HG02623 (cell line): ENCODE measurements at regions not wholly inside any gene's neighbourhood (a gene's known extent, or its start where the extent isn't known, plus 50 kb on each side); places are given as distances from the start of the nearest gene placed in this dataset.

Experiments
- ATAC-seq: cut with Tn5 transposase; IDR thresholded peaks from one replicate; pipeline ENCODE4 v1.9.1; 2021; ENCODE audit warnings: moderate library complexity; ENCODE audit not compliant: unreplicated experiment

DNA sequence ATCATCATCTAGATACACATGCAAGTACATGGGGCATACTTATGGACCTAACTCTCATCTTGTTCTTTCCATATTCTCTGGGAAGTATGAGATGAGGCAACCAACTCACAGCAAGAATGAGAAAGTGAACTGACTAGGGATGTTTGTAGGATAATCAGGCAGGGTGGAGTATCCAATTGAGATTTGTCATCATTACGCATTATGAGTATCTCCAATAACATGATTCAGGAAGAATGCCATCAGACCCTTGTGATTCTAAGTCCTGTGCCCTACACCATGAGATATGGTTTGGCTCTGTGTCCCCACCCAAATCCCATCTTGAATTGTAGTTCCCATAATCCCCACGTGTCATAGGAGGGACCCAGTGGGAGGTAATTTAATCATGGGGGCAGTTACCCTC, 154.0 kb downstream of the SLC30A10 start:
- no peak for ATAC-seq

- ATAC-seq: peak; percentile 99
These were observed 154.6 kb downstream of the SLC30A10 start for GRCh38 chr1:219773775-219774174.

DNA sequence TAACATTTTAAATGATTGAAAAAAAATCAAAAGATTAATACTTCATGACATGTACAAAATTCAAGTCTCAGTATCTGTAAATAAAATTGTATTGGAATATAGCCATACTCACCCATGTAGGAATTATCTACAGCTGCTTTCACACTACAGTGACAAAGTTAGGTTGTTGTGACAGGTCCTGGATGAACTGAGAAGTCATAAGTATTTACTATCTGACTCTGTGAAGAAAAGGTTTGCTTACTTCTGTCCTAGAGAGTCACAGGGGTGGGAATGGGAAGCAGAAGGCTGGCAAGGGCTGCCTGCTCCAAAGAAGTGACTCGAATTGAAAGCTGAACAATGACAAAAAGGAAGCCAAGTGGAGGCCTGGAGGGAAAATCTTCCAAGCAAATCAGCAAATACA, 155.2 kb downstream of the SLC30A10 start:
- ATAC-seq: no peak

- no peak for ATAC-seq
These were observed 155.9 kb downstream of the SLC30A10 start for GRCh38 chr1:219772265-219773036.

DNA sequence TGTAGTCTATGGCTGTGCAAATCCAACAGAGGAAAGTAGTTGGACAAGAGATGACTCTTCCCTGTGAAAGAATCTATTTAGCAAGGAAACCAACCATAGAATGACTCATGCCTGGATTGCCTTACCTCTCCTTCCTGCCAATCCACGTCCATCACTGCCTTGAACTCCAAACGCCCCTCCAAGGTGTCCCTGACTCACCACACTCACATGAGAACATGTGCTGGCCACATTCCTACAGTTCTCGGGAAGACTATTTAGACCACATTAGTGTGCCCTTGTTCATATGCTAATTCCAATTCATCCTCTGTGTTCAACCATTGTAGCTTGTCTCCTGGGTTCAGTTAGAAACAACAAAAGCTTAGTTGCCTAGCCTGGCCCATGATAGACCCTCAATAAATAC, 157.3 kb downstream of the SLC30A10 start:
- ATAC-seq: no peak

DNA sequence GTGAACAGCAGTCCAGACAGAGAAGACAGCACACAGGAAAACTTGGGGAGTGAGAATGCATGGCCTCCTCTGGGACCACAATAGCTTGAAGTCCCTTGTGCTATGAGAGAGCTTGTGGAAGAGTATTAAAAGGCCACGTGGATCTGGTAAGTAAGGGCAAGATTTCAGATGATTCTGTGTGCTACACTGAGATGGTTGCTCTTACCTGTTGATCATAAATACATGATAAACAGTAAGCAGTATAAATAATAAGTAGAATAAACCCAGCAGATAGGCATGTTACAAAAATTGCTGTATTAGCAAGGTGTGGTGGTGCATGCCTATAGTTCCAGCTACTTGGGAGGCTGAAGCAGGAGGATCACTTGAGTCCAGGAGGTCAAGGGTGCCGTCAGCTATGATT, 150.4 kb upstream of the ZC3H11B start:
- ATAC-seq: no peak

- ATAC-seq: no peak
These were observed 148.4 kb upstream of the ZC3H11B start for GRCh38 chr1:219761208-219761860.

DNA sequence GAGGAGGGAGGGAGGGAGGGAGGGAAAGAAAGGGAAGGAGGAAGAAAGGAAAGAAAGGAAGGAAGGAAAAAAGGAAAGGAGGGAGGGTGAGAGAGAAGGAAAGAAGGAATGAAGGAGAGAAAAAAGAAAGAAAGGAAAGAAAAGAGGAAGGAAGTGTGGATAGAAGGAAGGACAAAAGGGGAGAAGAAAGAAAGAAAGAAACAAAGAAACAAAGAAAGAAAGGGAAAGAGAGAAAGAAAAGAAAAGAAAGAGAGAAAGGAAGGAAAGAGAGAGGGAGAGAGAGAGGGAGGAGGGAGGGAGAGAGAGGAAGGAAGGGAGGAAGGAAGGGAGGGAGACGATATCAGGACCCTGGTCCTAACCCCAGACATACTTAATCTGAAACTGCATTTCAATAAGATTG, 146.2 kb upstream of the ZC3H11B start:
- no peak for ATAC-seq

DNA sequence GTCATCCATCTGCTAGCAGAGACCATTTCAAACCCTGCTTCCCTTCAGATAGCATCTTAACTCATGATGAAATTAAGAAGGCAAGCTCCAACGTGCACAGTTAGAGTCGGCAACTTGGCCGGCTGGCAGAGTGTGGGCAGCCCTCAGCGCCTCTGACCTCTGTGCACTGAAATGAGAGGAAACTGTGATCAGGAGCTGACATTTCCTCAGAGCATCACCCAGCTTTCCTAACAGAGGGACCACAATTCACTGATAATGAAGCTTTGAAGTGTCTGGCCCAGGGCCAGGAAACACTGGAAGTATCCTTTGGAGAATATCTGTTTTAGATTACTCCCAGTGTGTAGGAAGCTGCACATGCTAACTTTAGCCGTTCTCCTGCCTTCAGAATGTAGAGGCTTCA, 145.0 kb upstream of the ZC3H11B start:
- no peak for ATAC-seq

GRCh38 chr1:219755234-219755633, 142.3 kb upstream of the ZC3H11B start:
- no peak for ATAC-seq

GRCh38 chr1:219754767-219755166, 141.9 kb upstream of the ZC3H11B start:
- ATAC-seq: no peak

- no peak for ATAC-seq
These were observed 141.0 kb upstream of the ZC3H11B start for GRCh38 chr1:219753914-219754313.

- no peak for ATAC-seq
These were observed 139.7 kb upstream of the ZC3H11B start for GRCh38 chr1:219752645-219753044.

GRCh38 chr1:219751870-219752507, 139.1 kb upstream of the ZC3H11B start:
- no peak for ATAC-seq

DNA sequence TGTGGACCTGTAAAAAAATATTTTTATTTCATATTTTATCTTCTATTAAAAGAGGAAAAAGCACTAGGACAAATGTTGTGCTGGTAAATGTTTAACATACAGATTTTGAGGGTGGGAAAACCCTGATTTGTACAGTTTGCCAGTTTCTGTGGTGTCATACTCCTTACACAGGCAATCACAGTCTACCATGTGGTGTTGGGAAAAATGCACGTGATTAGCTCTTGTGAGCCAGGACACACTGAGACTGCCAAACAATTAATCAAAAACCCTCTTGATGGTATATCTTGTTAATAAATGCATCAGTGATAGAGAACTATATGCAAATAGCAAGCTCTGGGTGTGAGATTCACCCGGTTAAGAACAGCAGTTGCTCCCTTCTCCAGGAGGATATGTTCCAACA, 136.5 kb upstream of the ZC3H11B start:
- no peak for ATAC-seq

DNA sequence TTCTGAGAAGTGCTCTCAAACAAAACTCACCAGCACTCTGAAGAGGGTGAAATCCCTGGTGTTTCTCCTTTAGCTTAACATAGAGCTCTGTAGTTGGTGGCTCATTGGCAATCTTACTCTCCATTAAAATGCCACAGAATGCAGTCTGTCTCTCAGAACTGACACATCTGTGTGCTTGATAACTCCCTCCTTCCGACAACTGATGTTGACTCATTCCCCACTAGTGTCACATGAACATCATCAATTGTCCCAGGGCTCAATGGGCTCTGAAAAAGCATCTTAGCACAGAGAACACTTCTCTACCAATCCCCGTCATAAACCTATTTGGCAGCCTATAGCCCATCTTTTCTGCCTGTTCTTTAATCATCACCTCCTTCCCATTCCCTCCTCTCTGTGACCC, 133.2 kb upstream of the ZC3H11B start:
- ATAC-seq: no peak

GRCh38 chr1:219744652-219745469, 132.0 kb upstream of the ZC3H11B start:
- ATAC-seq: no peak

- no peak for ATAC-seq
These were observed 128.4 kb upstream of the ZC3H11B start for GRCh38 chr1:219741011-219741970.

- ATAC-seq: no peak
These were observed 120.7 kb upstream of the ZC3H11B start for GRCh38 chr1:219733511-219734174.
